ENCODE measurements at regions not wholly inside any gene's neighbourhood (a gene's known extent, or its start where the extent isn't known, plus 50 kb on each side); places are given as distances from the start of the nearest gene placed in this dataset.

- TF ChIP-seq EP300 (IDR thresholded peaks at IDR 0.05) (no peak), POLR2A (IDR thresholded peaks at IDR 0.05) (no peak)
- TF ChIP-seq, protein P1, sequence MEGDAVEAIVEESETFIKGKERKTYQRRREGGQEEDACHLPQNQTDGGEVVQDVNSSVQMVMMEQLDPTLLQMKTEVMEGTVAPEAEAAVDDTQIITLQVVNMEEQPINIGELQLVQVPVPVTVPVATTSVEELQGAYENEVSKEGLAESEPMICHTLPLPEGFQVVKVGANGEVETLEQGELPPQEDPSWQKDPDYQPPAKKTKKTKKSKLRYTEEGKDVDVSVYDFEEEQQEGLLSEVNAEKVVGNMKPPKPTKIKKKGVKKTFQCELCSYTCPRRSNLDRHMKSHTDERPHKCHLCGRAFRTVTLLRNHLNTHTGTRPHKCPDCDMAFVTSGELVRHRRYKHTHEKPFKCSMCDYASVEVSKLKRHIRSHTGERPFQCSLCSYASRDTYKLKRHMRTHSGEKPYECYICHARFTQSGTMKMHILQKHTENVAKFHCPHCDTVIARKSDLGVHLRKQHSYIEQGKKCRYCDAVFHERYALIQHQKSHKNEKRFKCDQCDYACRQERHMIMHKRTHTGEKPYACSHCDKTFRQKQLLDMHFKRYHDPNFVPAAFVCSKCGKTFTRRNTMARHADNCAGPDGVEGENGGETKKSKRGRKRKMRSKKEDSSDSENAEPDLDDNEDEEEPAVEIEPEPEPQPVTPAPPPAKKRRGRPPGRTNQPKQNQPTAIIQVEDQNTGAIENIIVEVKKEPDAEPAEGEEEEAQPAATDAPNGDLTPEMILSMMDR (IDR thresholded peaks at IDR 0.05): no peak
- no peak for DNase-seq
- Histone ChIP-seq H3K4me1 (ENCODE audit: insufficient read depth) (no peaks in the 10 kb centered on the region), H3K9me3 (no peaks in the 10 kb centered on the region), H3K36me3 (no peaks in the 10 kb centered on the region), H3K4me3 (no peak overlapping the region), H3K27me3 (no peaks in the 10 kb centered on the region), H3K27ac (no peak overlapping the region)
- WGBS, 3 donors: 69 to 77% (median 74%) methylated on average over 3 of the region's 3 CpGs
- intact Hi-C loops (cut with DNase I): no loop called here
Observed at GRCh38 chr1:56278061-56278460, 301.3 kb downstream of the PLPP3 start.

DNA sequence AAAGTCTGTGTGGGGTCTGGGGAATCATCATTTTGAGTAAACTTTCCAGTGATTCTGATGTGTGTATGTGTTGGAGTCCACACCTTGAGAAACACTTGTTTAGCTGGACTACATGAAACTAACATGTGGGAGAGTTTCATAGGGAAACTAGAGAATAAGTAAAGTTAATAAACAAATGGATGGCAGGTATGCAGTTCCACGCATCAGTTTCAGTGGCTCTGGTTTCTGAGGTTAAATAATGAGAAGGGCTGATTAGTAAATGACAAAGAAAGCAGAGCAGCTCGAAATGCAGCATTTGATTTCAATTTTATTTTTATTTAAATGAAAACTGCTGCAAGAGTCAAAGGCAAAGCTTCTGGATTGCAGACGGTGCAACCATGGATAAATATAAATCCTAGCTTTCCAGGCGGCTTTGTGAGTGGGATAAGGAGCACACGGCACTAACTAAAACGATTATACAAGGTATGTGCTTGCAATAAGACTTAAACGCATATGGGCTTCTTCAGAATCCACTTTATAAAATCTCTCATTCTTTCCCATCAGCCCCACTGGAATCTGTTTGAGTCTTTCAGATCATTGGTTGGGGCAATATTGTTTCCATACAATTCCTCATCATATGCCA is 310.7 kb downstream of the PLPP3 start:
- H3K36me3 ChIP-seq: no peaks in the 10 kb centered on the region
- TF ChIP-seq POLR2A (IDR thresholded peaks at IDR 0.05): no peak
- TF ChIP-seq EP300 (IDR thresholded peaks at IDR 0.05): no peak
- TF ChIP-seq, protein P1 (IDR thresholded peaks at IDR 0.05): no peak
- no peaks in the 10 kb centered on the region for H3K27me3 ChIP-seq
- H3K4me1 ChIP-seq (ENCODE audit: insufficient read depth): no peaks in the 10 kb centered on the region
- H3K9me3 ChIP-seq: no peaks in the 10 kb centered on the region
- WGBS, 3 donors: 84 to 89% (median 84%) methylated on average over 7 of the region's 7 CpGs
- DNase-seq: no peak
- H3K27ac ChIP-seq: no peak overlapping the region
- intact Hi-C loops (cut with DNase I): no loop called here
- H3K4me3 ChIP-seq: no peak overlapping the region

DNA sequence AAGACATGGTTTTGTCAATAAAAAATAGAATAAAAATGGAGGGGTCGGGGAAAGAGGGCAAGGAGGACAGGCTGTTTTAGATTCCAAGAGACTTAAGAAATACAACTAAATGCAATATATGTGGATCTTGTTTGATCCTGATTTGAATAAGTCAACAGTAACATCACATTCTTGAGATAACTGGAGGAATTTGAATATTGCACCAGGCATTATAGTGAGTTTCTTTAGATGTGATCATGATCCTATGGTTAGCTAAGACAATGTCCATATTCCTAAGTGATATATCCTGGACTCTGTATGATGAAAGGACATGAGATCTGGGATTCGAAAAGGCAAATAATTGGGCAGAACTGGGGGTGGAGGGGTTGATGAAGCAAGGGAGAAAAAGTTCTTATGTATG is 311.8 kb downstream of the PLPP3 start:
- intact Hi-C loops (cut with DNase I): no loop called here
- H3K4me3 ChIP-seq: no peak overlapping the region
- no peak for TF ChIP-seq POLR2A (IDR thresholded peaks at IDR 0.05)
- TF ChIP-seq, protein P1 (IDR thresholded peaks at IDR 0.05): no peak
- TF ChIP-seq EP300 (IDR thresholded peaks at IDR 0.05): no peak
- H3K27me3 ChIP-seq: no peaks in the 10 kb centered on the region
- H3K36me3 ChIP-seq: no peaks in the 10 kb centered on the region
- H3K9me3 ChIP-seq: no peaks in the 10 kb centered on the region
- H3K4me1 ChIP-seq (ENCODE audit: insufficient read depth): no peaks in the 10 kb centered on the region
- no peak for DNase-seq
- no peak overlapping the region for H3K27ac ChIP-seq
- WGBS, 3 donors: 91 to 94% (median 92%) methylated on average over 2 of the region's 2 CpGs

GRCh38 chr1:56266359-56266758 is 313.0 kb downstream of the PLPP3 start:
- H3K27me3 ChIP-seq: no peaks in the 10 kb centered on the region
- H3K4me1 ChIP-seq (ENCODE audit: insufficient read depth): no peaks in the 10 kb centered on the region
- DNase-seq: no peak
- no peak overlapping the region for H3K27ac ChIP-seq
- H3K36me3 ChIP-seq: no peaks in the 10 kb centered on the region
- H3K4me3 ChIP-seq: no peak overlapping the region
- 74 to 80% (median 75%) methylated on average over 3 of the region's 3 CpGs for WGBS, 3 donors
- intact Hi-C loops (cut with DNase I): no loop called here
- TF ChIP-seq POLR2A (IDR thresholded peaks at IDR 0.05) (no peak), EP300 (IDR thresholded peaks at IDR 0.05) (no peak)
- TF ChIP-seq, protein P1 (IDR thresholded peaks at IDR 0.05): no peak
- H3K9me3 ChIP-seq: no peaks in the 10 kb centered on the region

All from ovary (tissue), 7 donors.